NCI-H2196 (cell line): ENCODE measurements at regions not wholly inside any gene's neighbourhood (a gene's known extent, or its start where the extent isn't known, plus 50 kb on each side); places are given as distances from the start of the nearest gene placed in this dataset.

Experiments used
- DNase-seq: peaks from one replicate; lab custom pipeline; 2025; ENCODE audit not compliant: unreplicated experiment; lab: John Stamatoyannopoulos, UW

- no peak for DNase-seq
Measured at GRCh38 chr2:176753205-176753604, 459.4 kb upstream of the HNRNPA3 start.

GRCh38 chr2:176753752-176754474 is 458.7 kb upstream of the HNRNPA3 start:
- DNase-seq = no peak

GRCh38 chr2:176755537-176756135 is 457.0 kb upstream of the HNRNPA3 start:
- DNase-seq = no peak

GRCh38 chr2:176758426-176758825 is 454.2 kb upstream of the HNRNPA3 start:
- DNase-seq = peak; percentile 15

GRCh38 chr2:176760439-176760838 is 452.2 kb upstream of the HNRNPA3 start:
- no peak for DNase-seq

GRCh38 chr2:176763130-176763529 is 449.5 kb upstream of the HNRNPA3 start:
- DNase-seq = no peak

- DNase-seq = no peak
Measured at GRCh38 chr2:176763851-176764404, 448.7 kb upstream of the HNRNPA3 start.

- DNase-seq = no peak
Measured at GRCh38 chr2:176764921-176765320, 447.7 kb upstream of the HNRNPA3 start.

GRCh38 chr2:176766005-176766404 is 446.6 kb upstream of the HNRNPA3 start:
- DNase-seq = no peak

GRCh38 chr2:176768185-176768584 is 444.4 kb upstream of the HNRNPA3 start:
- peak; percentile 77 for DNase-seq

- DNase-seq = no peak
Measured at GRCh38 chr2:176769021-176769420, 443.6 kb upstream of the HNRNPA3 start.

- DNase-seq = no peak
Measured at GRCh38 chr2:176769499-176770370, 442.9 kb upstream of the HNRNPA3 start.

- DNase-seq = no peak
Measured at GRCh38 chr2:176772816-176773215, 439.8 kb upstream of the HNRNPA3 start.

- no peak for DNase-seq
Measured at GRCh38 chr2:176774766-176775451, 437.7 kb upstream of the HNRNPA3 start.

- DNase-seq = no peak
Measured at GRCh38 chr2:176777262-176777661, 435.3 kb upstream of the HNRNPA3 start.

GRCh38 chr2:176779917-176780316 is 432.7 kb upstream of the HNRNPA3 start:
- DNase-seq = no peak

- DNase-seq = no peak
Measured at GRCh38 chr2:176780348-176780747, 432.2 kb upstream of the HNRNPA3 start.

GRCh38 chr2:176781570-176782217 is 430.9 kb upstream of the HNRNPA3 start:
- no peak for DNase-seq

- DNase-seq = no peak
Measured at GRCh38 chr2:176784633-176785200, 427.9 kb upstream of the HNRNPA3 start.

- no peak for DNase-seq
Measured at GRCh38 chr2:176789751-176790150, 422.8 kb upstream of the HNRNPA3 start.
